ENCODE measurements at regions not wholly inside any gene's neighbourhood (a gene's known extent, or its start where the extent isn't known, plus 50 kb on each side); places are given as distances from the start of the nearest gene placed in this dataset.

DNA sequence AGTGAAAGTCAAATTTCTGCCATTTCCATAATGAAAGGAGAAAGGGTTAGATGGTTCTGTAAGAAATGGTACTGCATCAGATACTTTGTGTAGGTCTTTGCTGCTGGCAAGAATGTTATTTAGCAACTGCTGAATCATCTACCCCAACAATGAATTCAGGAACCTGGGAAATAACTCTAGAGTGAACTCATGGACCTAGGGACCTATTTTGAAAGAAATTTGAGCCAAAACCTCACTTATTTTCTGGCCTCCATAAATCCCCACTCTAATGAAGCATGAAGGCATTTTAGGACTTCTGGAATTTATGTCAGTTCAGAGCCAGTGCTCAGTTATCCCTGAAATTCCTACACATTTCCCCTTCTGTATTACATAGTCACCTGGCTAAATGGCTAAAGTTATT is 50.9 kb upstream of the CPNE8 start:
- DNase-seq, result no peak
